GM13976 (cell line): ENCODE measurements at regions not wholly inside any gene's neighbourhood (a gene's known extent, or its start where the extent isn't known, plus 50 kb on each side); places are given as distances from the start of the nearest gene placed in this dataset.

ENCODE experiments used
- DNase-seq: peaks from one replicate; pipeline ENCODE4 v3.0.0; 2012; ENCODE audit warnings: low spot score
- in situ Hi-C: fragments of 300-500 bp; cut with MboI; formaldehyde crosslinking; loops from one replicate; pipeline ENCODE4 v1.12.0; 2022; ENCODE audit warnings: low sequenced_read_pairs, mixed read lengths, inconsistent platforms; ENCODE audit not compliant: unreplicated experiment
- TF ChIP-seq, protein P1 (sequence below): IDR thresholded peaks from 2 replicates; pipeline ENCODE4 v1.5.1; 2012; ENCODE audit warnings: borderline replicate concordance, mild to moderate bottlenecking; ENCODE audit not compliant: insufficient read depth; ENCODE audit errors: extremely low read depth, missing control alignments, control extremely low read depth

DNA sequence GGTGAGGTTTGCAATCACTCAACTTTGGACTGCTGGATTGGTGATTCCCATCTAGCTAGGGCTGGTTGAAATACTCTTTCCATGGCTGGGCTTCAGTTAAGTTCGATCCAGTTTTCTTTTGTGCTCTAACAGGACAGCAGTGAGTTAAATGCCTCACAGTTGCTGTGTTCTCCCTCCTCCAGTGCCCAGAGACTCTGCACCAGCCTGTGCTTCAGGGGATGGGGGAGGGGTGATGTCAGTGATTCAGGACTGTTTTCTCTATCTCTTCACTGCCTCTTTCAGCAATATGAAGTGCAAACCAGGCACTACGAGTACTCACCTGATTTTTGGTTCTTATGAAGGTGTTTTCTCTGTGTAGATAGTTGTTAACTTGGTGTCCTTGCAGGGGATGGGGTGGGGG is 88.2 kb upstream of the FAM83B start:
- in situ Hi-C loops, result no loop called here
- TF ChIP-seq, protein P1, sequence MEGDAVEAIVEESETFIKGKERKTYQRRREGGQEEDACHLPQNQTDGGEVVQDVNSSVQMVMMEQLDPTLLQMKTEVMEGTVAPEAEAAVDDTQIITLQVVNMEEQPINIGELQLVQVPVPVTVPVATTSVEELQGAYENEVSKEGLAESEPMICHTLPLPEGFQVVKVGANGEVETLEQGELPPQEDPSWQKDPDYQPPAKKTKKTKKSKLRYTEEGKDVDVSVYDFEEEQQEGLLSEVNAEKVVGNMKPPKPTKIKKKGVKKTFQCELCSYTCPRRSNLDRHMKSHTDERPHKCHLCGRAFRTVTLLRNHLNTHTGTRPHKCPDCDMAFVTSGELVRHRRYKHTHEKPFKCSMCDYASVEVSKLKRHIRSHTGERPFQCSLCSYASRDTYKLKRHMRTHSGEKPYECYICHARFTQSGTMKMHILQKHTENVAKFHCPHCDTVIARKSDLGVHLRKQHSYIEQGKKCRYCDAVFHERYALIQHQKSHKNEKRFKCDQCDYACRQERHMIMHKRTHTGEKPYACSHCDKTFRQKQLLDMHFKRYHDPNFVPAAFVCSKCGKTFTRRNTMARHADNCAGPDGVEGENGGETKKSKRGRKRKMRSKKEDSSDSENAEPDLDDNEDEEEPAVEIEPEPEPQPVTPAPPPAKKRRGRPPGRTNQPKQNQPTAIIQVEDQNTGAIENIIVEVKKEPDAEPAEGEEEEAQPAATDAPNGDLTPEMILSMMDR, result no peak
- no peak for DNase-seq

DNA sequence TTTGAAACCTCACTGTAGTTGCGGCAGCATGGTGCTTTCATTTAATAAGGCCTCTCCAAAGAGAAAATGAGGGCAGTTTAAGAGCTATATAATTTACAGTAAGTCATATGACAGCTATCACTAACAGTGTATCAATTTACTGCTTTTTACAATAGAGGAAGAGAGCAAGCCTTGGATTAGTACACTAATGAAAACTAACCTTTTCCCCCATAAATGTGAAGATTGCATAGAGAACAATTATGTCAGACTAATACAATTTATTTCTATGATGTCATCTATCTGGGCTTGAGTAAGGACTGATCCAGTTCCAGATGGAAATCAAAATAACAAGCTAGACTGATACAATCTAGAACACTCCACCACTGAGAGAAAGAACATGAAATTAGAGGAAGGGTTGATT is 78.1 kb upstream of the FAM83B start:
- in situ Hi-C loops, result no loop called here
- TF ChIP-seq, protein P1, result no peak
- no peak for DNase-seq

DNA sequence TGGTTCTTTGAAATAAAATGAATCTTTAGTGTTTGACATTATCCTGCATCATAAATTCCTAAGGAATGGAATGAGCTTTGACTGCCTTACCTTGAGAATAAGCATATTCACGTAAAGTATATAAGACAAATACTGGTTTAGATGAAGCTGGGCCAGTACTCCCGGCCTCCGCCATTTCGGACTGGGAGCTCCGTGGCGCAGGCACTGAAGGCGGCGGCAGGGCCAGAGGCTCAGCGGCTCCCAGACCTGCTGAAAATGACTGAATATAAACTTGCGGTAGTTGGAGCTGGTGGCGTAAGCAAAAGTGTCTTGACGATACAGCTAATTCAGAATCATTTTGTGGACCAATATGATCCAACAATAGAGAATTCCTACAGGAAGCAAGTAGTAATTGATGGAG is 76.2 kb upstream of the FAM83B start:
- no peak for DNase-seq
- in situ Hi-C loops, result no loop called here
- TF ChIP-seq, protein P1, result no peak

DNA sequence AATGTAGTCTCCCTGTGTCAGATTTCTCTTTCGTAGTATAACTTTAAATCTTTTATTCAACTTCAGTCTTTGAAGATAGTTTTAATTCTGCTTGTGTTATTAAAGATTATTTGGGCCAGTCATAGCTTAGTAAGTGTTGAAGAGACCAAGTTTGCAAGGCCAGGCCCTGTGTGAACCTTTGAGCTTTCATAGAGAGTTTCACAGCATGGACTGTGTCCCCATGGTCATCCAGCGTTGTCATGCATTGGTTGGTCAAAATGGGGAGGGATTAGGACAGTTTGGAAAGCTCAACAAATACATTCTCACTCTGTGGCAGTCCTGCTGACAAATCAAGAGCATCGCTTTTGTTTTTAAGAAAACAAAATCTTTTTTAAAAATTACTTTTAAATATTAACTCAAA is 74.6 kb upstream of the FAM83B start:
- in situ Hi-C loops, result no loop called here
- TF ChIP-seq, protein P1, result no peak
- DNase-seq, result no peak

DNA sequence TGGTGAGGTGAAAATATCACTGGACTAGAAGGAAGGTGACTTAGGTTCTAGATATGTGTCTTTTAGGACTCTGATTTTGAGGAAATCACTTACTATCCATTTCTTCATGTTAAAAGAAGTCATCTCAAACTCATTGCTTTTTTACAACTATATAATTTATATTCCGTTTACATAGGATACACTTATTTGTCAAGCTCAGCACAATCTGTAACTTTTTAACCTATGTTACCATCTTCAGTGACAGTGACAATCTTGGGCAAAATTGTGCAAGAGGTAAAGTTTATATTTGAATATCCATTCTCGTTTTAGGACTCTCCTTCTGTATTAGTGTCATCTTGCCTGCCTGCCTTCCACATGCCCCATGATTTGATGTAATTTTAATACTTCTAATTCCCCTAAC is 74.0 kb upstream of the FAM83B start:
- in situ Hi-C loops, result no loop called here
- no peak for DNase-seq
- TF ChIP-seq, protein P1, result no peak

DNA sequence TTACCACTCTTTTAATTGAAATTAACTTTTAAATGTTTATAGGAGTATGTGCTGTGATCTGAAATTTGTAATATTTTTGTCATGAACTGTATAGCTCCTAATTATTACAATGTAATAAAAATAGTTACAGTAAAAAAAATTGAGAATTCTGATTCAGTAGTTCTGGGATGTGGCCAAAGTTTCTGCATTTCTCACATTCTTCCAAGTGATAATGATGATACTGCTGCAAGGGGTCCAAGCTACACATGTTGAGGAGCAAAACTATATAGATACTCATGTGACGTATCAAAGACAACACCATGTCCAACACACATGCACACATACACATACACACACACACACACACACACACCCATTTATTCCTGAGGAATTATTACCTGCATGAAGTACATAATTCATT is 71.0 kb upstream of the FAM83B start:
- TF ChIP-seq, protein P1, result no peak
- no peak for DNase-seq
- in situ Hi-C loops, result no loop called here

DNA sequence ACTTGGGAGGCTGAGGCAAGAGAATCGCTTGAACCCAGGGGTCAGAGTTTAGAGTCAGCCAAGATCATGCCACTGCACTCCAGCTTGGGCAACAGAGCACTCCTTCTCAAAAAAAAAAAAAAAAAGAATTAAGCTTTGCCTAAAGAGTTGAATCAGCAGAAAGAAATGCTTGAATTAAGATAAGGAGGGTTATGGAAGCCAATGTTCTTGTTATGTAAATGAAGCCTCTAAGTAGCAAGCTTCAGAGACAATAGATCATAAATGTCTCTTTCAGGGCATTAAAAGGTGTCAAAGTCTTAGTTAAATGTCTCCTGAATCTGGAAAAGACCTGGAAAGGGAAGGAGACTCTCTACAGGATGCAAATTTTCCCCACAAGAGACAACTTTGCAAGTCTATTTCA is 69.7 kb upstream of the FAM83B start:
- TF ChIP-seq, protein P1, result no peak
- in situ Hi-C loops, result no loop called here

More for the DNA sequence above, 69.7 kb upstream of the FAM83B start:
- no peak for DNase-seq
